Right lobe of liver (tissue), 6 donors: ENCODE measurements at regions not wholly inside any gene's neighbourhood (a gene's known extent, or its start where the extent isn't known, plus 50 kb on each side); places are given as distances from the start of the nearest gene placed in this dataset.
"Not testable (repeated sequence)": the region's sequence is repeated elsewhere in the genome, so short reads cannot be mapped to it uniquely, and the experiment has no call there.

Experiments
- ATAC-seq, 4 donors: fragments of 200-7000 bp; cut with Tn5 transposase; one replicate each; pipeline ENCODE4 v1.9.1; 2020; ENCODE audit warnings: mild to moderate bottlenecking in 4 of 4, moderate library complexity in 4 of 4
- DNase-seq, 3 donors: peaks; one replicate each; pipeline ENCODE4 v3.0.0-alpha.2; 2020
- H3K27ac ChIP-seq, 3 donors: fragments of 200-600 bp; one replicate each; pipeline ENCODE4 v1.8.0; 2022
- H3K27me3 ChIP-seq, 2 donors: fragments of 200-600 bp; one replicate each; pipeline ENCODE4 v1.8.0; 2022
- H3K36me3 ChIP-seq, 4 donors: fragments of 200-600 bp; sonication (generic) in 1 of 4; one replicate each; pipeline versions ENCODE4 v1.5.1 to v1.8.0; 2017 to 2022; ENCODE audit warnings: control low read depth in 1 of 4
- H3K4me1 ChIP-seq, 4 donors: fragments of 200-600 bp; sonication (generic) in 1 of 4; one replicate each; pipeline versions ENCODE4 v1.5.1 to v1.8.0; 2017 to 2022; ENCODE audit warnings: control low read depth in 1 of 4
- H3K4me3 ChIP-seq, 3 donors: fragments of 200-600 bp; one replicate each; pipeline ENCODE4 v1.8.0; 2022
- H3K9me3 ChIP-seq, 4 donors: fragments of 200-600 bp; sonication (generic) in 1 of 4; one replicate each; pipeline versions ENCODE4 v1.5.1 to v1.8.0; 2017 to 2022; ENCODE audit warnings: control low read depth in 1 of 4
- POLR2A ChIP-seq: fragments of 450-650 bp; IDR thresholded peaks from one replicate; pipeline ENCODE4 v1.6.1; 2017; ENCODE audit warnings: antibody characterized with exemption, mild to moderate bottlenecking
- WGBS: methylation state at CpG from one replicate; pipeline ENCODE4 v1.1.6; 2018; ENCODE audit warnings: low coverage, low lambda C conversion rate; ENCODE audit not compliant: insufficient coverage; ENCODE audit errors: missing lambda C conversion rate; 5-methylcytosine and 5-hydroxymethylcytosine counted together
- intact Hi-C, 2 donors: fragments of 100-400 bp; cut with DNase I; formaldehyde crosslinking; loops; one replicate each; pipeline versions ENCODE4 v1.11.2 to v1.14.1; 2022
- TF ChIP-seq, protein P1 (sequence below), 4 donors: fragments of 200-600 bp in 3 of 4; fragments of 450-650 bp in 1 of 4; IDR thresholded peaks; one replicate each; pipeline versions ENCODE4 v1.5.1 to v1.8.0; 2016 to 2022; ENCODE audit warnings: antibody characterized with exemption in 4 of 4, mild to moderate bottlenecking in 2 of 4
- donor health status: DM: no; HTN: yes; CAD: no.
- donor health status: DM: no; HTN: no; CAD: no.
- donor health status: DM: no; HTN: no; CAD: no.
- donor health status: DM: no; HTN: yes; CAD: no.
- donor health status: DM: no; HTN: yes; CAD: no.

DNA sequence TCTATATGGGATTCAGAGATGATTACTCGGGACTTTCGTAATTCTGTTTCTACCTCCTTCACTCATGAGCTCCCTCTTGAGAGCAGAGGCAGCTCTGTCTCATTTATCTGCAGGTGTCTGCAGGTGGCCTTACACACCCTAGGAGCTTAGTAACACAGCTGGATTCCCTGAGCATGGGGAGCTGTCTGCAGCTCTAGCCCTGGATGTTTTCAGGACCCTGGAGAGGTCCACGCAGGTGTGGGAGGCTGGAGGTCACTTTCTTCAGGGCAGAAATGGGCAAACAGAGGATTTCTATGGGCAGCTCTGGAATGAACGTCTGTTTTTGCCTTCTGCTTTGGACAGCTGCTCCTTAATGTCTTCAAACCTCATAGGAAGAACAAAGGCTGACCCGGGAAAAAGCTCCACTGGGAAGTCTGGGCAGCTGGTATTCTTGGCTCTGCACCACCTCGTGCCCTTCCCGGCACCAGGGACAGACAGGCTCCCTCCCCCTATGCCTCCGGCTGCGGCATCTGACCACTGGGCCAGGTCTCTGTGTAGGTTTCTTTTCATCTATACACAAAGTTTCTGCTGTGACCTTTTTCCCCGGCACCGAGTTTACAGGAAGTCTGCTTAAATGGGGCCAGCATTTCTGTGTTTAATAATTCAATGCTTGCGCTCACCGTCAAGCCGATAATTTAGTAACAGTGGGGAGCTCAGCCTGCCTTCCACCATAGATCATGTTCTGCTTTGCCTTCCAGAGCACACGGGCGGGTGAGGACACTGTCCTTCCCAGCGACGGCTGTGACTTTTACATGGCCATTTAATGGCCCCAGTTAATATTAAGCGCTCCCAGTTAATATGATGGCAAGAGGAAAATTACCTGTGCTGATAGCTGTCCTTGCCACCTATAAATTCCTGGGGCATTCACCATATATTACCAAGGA, 320.2 kb upstream of the SFSWAP start:
- WGBS: 46% methylated on average over 14 of the region's 19 CpGs
- intact Hi-C loops: no loop called here
- Histone ChIP-seq H3K27me3 (no peaks in the 10 kb centered on the region), H3K27ac (no peak overlapping the region), H3K4me1 (no peaks in the 10 kb centered on the region), H3K9me3 (no peaks in the 10 kb centered on the region), H3K4me3 (no peak overlapping the region), H3K36me3 (no peaks in the 10 kb centered on the region)
- peak in 1 of 4 donors; percentile 49 for ATAC-seq
- DNase-seq: no peak
- no peak for TF ChIP-seq POLR2A
- TF ChIP-seq, protein P1, sequence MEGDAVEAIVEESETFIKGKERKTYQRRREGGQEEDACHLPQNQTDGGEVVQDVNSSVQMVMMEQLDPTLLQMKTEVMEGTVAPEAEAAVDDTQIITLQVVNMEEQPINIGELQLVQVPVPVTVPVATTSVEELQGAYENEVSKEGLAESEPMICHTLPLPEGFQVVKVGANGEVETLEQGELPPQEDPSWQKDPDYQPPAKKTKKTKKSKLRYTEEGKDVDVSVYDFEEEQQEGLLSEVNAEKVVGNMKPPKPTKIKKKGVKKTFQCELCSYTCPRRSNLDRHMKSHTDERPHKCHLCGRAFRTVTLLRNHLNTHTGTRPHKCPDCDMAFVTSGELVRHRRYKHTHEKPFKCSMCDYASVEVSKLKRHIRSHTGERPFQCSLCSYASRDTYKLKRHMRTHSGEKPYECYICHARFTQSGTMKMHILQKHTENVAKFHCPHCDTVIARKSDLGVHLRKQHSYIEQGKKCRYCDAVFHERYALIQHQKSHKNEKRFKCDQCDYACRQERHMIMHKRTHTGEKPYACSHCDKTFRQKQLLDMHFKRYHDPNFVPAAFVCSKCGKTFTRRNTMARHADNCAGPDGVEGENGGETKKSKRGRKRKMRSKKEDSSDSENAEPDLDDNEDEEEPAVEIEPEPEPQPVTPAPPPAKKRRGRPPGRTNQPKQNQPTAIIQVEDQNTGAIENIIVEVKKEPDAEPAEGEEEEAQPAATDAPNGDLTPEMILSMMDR (IDR thresholded peaks at IDR 0.05): no peak

DNA sequence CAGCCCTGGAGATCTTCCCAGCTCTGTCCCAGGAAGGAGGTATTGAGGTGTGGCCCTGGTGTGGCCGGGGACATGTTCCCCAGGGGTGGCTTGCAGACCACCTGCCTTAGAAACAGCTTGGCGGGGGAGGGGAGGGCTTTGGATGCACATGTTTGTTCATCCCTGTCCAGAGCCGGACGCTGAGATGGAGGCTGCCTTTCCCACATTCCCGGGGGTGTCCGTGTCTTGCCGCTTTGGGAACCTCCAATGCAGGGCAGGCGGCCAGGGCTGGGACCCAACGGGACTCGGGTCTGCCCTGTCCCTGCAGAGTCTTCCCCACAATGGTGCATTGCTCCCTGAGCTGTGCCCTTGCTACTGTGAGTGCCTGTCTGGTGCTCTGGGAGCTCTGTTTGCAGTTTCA, 319.5 kb upstream of the SFSWAP start:
- H3K4me3 ChIP-seq: no peak overlapping the region
- no peaks in the 10 kb centered on the region for H3K9me3 ChIP-seq
- H3K4me1 ChIP-seq: no peaks in the 10 kb centered on the region
- H3K27ac ChIP-seq: no peak overlapping the region
- no peaks in the 10 kb centered on the region for H3K36me3 ChIP-seq
- no peak for ATAC-seq
- intact Hi-C loops: no loop called here
- DNase-seq: no peak
- no CpG with 5 or more reads among the region's 10 CpGs for WGBS
- TF ChIP-seq POLR2A: no peak
- TF ChIP-seq, protein P1 (IDR thresholded peaks at IDR 0.05): no peak
- H3K27me3 ChIP-seq: no peaks in the 10 kb centered on the region

DNA sequence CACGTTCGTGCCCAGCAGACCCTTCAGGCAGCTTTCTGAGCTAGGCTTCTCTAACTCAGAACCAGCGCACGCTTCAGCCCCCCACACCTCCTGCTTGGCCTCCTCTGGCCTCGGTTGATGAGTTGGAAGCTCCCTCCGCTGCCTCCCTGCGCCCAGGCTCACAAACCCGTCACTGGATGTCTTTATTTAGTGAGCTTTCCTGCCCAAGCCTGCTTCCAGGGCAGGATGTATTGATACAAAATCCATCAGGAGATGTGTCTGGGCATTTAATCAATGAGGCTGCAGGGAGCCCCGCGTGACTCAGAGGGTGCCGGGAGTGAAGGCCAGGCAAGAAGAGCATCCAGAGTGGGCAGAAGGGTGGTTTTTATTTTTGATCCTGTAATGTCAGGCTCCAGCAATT, 316.1 kb upstream of the SFSWAP start:
- H3K4me1 ChIP-seq, H3K27me3 ChIP-seq, H3K4me3 ChIP-seq, DNase-seq, H3K27ac ChIP-seq, ATAC-seq, intact Hi-C loops, H3K36me3 ChIP-seq, H3K9me3 ChIP-seq: not testable (repeated sequence)
- 38% methylated on average over 5 of the region's 11 CpGs for WGBS

DNA sequence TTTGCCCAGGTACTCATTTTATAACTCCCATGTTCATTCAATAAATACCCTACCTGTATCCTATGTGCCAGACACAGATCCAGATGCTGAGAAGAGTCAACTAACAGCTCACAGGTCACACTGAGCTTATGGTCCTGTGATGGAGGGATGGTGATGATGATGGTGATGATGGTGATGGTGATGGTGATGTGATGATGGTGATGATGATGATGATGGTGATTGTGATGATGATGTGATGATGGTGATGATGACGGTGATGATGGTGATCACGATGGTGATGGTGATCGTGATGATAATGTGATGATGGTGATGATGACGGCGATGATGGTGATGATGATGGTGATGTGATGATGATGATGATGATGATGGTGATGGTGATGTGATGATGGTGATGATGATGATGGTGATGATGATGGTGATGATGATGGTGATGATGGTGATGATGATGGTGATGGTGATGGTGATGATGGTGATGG, 315.6 kb upstream of the SFSWAP start:
- not testable (repeated sequence) for H3K4me3 ChIP-seq

DNA sequence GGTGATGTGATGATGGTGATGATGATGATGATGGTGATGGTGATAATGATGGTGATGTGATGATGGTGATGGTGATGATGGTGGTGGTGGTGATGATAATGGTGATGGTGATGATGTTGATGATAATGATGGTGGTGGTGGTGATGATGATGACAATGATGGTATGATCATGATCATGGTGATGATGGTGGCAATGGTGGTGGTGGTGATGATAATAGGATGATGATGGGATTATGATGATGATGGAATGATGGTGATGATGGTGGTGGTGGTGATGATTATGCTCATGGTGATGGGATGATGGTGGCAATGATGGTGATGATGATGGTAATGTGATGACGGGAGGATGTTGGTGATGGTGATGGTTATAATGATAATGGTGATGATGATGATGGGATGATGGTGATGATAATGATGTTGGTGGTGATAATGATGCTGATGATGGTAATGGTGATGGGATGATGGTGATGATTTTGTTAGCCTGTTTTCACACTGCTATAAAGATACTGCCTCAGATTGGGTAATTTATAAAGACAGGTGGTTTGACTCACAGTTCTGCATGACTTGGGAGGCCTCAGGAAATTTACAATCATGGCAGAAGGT, 314.8 kb upstream of the SFSWAP start:
- no peaks in the 10 kb centered on the region for H3K9me3 ChIP-seq
- WGBS: 82% methylated on average over 1 of the region's 1 CpG

More for the DNA sequence above, 315.6 kb upstream of the SFSWAP start:
- H3K4me1 ChIP-seq, H3K36me3 ChIP-seq, intact Hi-C loops, H3K9me3 ChIP-seq, ATAC-seq, H3K27ac ChIP-seq, DNase-seq, H3K27me3 ChIP-seq: not testable (repeated sequence)
- 74% methylated on average over 5 of the region's 5 CpGs for WGBS

More for the DNA sequence above, 314.8 kb upstream of the SFSWAP start:
- DNase-seq: no peak
- Histone ChIP-seq H3K4me3 (no peak overlapping the region), H3K36me3 (no peaks in the 10 kb centered on the region), H3K27ac (no peak overlapping the region), H3K27me3 (no peaks in the 10 kb centered on the region), H3K4me1 (no peaks in the 10 kb centered on the region)
- no peak for ATAC-seq
- TF ChIP-seq POLR2A: no peak
- TF ChIP-seq, protein P1 (IDR thresholded peaks at IDR 0.05): no peak
- intact Hi-C loops: no loop called here
